ENCODE measurements at regions not wholly inside any gene's neighbourhood (a gene's known extent, or its start where the extent isn't known, plus 50 kb on each side); places are given as distances from the start of the nearest gene placed in this dataset.

DNA sequence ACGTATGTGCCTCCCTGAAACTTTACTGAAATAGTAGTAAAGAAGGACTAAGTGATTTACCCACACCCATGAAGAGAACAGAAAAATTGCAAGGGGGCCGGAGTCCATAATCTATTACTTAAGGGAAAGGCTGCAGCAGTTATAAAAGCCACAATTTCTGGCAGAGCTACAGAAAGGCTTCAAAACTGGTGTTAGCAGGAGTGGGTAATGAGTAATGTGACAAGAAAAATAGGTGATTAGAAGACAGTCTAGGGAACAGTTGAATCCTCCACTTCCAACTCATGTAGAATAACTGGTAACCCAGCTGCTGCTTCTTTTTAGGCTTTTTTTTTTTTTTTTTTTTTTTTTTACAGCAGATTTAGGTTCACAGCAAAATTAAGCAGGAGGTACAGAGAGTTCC lies 413.3 kb downstream of the SFMBT2 start:
- H3K27me3 ChIP-seq = no peaks in the 10 kb centered on the region
- 70 to 95% methylated on average over 2 of the region's 2 CpGs for WGBS, 2 donors (ENCODE audit: low coverage in 1 of 2)
- no peak for DNase-seq
- in situ Hi-C loops (cut with MboI; ENCODE audit: low pct_ligation_motif_present in 1 of 4, low pct_unique_long_range_greater_than_20kb in 1 of 4, low sequenced_read_pairs in 3 of 4) (no loop called here), intact Hi-C loops (cut with DNase I; ENCODE audit: low total_unique reads) (no loop called here)
- no peaks in the 10 kb centered on the region for H3K4me1 ChIP-seq
- no peak overlapping the region for H3K4me3 ChIP-seq
- no peaks in the 10 kb centered on the region for H3K36me3 ChIP-seq
- H3K9me3 ChIP-seq = no peaks in the 10 kb centered on the region
- no peak overlapping the region for H3K27ac ChIP-seq
- TF ChIP-seq EP300 (IDR thresholded peaks at IDR 0.05; ENCODE audit: low read depth) (no peak), POLR2AphosphoS5 (IDR thresholded peaks at IDR 0.05) (no peak), POLR2A (IDR thresholded peaks at IDR 0.05) (no peak)
- TF ChIP-seq, protein P1, sequence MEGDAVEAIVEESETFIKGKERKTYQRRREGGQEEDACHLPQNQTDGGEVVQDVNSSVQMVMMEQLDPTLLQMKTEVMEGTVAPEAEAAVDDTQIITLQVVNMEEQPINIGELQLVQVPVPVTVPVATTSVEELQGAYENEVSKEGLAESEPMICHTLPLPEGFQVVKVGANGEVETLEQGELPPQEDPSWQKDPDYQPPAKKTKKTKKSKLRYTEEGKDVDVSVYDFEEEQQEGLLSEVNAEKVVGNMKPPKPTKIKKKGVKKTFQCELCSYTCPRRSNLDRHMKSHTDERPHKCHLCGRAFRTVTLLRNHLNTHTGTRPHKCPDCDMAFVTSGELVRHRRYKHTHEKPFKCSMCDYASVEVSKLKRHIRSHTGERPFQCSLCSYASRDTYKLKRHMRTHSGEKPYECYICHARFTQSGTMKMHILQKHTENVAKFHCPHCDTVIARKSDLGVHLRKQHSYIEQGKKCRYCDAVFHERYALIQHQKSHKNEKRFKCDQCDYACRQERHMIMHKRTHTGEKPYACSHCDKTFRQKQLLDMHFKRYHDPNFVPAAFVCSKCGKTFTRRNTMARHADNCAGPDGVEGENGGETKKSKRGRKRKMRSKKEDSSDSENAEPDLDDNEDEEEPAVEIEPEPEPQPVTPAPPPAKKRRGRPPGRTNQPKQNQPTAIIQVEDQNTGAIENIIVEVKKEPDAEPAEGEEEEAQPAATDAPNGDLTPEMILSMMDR (IDR thresholded peaks at IDR 0.05) = no peak

DNA sequence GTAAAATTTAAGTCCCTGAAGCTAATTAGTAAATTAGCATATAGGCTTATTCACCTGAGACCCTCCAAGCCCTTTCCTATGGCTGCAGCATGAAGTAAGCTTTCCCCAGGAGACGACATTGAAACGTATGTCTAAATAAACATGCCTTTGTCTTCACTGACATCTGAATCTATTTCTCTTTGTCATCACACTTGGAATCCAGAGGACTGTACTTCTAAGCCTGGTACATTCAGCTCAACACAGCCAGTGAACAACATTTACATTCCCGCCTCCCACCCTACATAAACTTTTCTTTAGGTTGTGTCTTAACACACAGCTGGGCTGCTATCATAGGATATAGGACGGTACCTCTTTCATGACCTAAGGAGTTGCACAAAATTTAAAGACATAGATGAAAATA lies 414.4 kb downstream of the SFMBT2 start:
- Histone ChIP-seq H3K4me3 (no peak overlapping the region), H3K27ac (no peak overlapping the region), H3K9me3 (no peaks in the 10 kb centered on the region), H3K4me1 (no peaks in the 10 kb centered on the region), H3K27me3 (no peaks in the 10 kb centered on the region), H3K36me3 (no peaks in the 10 kb centered on the region)
- intact Hi-C loops (cut with DNase I; ENCODE audit: low total_unique reads) = no loop called here
- TF ChIP-seq POLR2AphosphoS5 (IDR thresholded peaks at IDR 0.05) (no peak), POLR2A (IDR thresholded peaks at IDR 0.05) (no peak), EP300 (IDR thresholded peaks at IDR 0.05; ENCODE audit: low read depth) (no peak)
- TF ChIP-seq, protein P1 (IDR thresholded peaks at IDR 0.05) = no peak
- 88 to 89% methylated on average over 2 to 4 of the region's 4 CpGs for WGBS, 2 donors (ENCODE audit: low coverage in 1 of 2)
- DNase-seq = no peak
- in situ Hi-C loops (cut with MboI; ENCODE audit: low pct_ligation_motif_present in 1 of 4, low pct_unique_long_range_greater_than_20kb in 1 of 4, low sequenced_read_pairs in 3 of 4) = no loop called here

DNA sequence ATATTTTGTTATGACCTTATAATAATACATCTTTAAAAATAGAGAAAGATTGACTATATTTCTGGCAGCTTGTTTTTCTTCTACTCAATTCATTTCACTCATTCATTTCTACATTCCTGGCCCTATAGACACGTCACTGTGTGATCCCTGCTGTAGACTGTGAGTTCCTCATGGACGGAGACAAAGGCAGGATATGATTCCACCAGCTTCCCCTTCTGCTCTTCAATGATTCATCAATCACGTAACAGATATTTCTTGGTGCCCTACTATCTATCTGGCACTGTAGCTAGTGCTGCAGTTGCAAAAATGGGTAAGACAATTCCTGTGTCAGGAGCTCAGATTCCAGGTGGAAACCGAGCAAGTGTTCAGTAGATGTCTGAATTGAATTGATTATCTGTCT lies 415.0 kb downstream of the SFMBT2 start:
- no peak for TF ChIP-seq EP300 (IDR thresholded peaks at IDR 0.05; ENCODE audit: low read depth)
- 69 to 79% methylated on average over 3 to 4 of the region's 4 CpGs for WGBS, 2 donors (ENCODE audit: low coverage in 1 of 2)
- intact Hi-C loops (cut with DNase I; ENCODE audit: low total_unique reads) (no loop called here), in situ Hi-C loops (cut with MboI; ENCODE audit: low pct_ligation_motif_present in 1 of 4, low pct_unique_long_range_greater_than_20kb in 1 of 4, low sequenced_read_pairs in 3 of 4) (no loop called here)
- no peaks in the 10 kb centered on the region for H3K27me3 ChIP-seq
- no peak for DNase-seq
- no peak overlapping the region for H3K4me3 ChIP-seq
- no peaks in the 10 kb centered on the region for H3K4me1 ChIP-seq
- no peaks in the 10 kb centered on the region for H3K36me3 ChIP-seq
- no peaks in the 10 kb centered on the region for H3K9me3 ChIP-seq
- no peak overlapping the region for H3K27ac ChIP-seq

DNA sequence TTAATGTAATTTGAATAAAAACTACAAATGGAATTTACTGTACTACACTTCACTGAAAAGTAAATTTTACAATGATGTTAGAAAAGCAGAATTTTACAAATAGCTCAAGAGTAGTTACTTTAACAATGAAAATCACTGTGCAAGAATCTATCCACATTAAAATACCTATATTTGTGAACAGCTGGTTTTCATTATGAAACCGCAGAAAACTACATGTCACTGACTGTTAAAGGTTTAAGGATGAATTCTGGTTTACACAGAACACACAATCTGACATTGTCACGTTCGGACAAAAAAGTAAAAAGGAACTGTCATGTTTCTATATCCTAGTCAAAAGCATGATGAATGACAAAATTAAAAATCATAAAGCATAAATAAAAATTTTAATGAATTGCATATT lies 415.3 kb upstream of the PRKCQ start:
- no peaks in the 10 kb centered on the region for H3K27me3 ChIP-seq
- in situ Hi-C loops (cut with MboI; ENCODE audit: low pct_ligation_motif_present in 1 of 4, low pct_unique_long_range_greater_than_20kb in 1 of 4, low sequenced_read_pairs in 3 of 4) = no loop called here
- H3K4me3 ChIP-seq = no peak overlapping the region
- no peaks in the 10 kb centered on the region for H3K9me3 ChIP-seq
- H3K36me3 ChIP-seq = no peaks in the 10 kb centered on the region
- no peak overlapping the region for H3K27ac ChIP-seq
- 79 to 83% methylated on average over 3 of the region's 3 CpGs for WGBS, 2 donors (ENCODE audit: low coverage in 1 of 2)
- intact Hi-C loops (cut with DNase I; ENCODE audit: low total_unique reads) = no loop called here
- no peaks in the 10 kb centered on the region for H3K4me1 ChIP-seq
- no peak for DNase-seq
- TF ChIP-seq POLR2A (IDR thresholded peaks at IDR 0.05) (no peak), POLR2AphosphoS5 (IDR thresholded peaks at IDR 0.05) (no peak), EP300 (IDR thresholded peaks at IDR 0.05; ENCODE audit: low read depth) (no peak)
- TF ChIP-seq, protein P1 (IDR thresholded peaks at IDR 0.05) = no peak

DNA sequence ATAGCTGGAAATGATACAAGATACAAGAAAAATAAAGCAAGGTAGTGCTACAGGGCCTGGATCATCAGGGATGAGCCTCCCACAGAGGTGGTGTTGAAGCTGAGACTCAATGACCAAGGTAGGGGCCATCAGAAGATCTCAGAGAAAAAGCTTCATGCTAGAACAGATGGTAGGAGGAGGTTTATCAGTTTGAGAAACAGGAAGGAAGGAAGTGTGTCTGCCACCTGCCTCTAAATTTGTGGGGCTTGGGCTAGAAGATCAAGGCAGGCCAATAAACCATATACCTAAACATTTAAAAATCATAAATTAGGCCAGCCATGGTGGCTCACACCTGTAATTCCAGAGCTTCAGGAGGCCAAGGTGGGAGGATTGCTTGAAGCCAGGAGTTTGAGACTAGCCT lies 410.8 kb upstream of the PRKCQ start:
- no peaks in the 10 kb centered on the region for H3K36me3 ChIP-seq
- no peak for DNase-seq
- H3K27me3 ChIP-seq = no peaks in the 10 kb centered on the region
- H3K27ac ChIP-seq = no peak overlapping the region
- no peaks in the 10 kb centered on the region for H3K4me1 ChIP-seq
- intact Hi-C loops (cut with DNase I; ENCODE audit: low total_unique reads) = no loop called here
- in situ Hi-C loops (cut with MboI; ENCODE audit: low pct_ligation_motif_present in 1 of 4, low pct_unique_long_range_greater_than_20kb in 1 of 4, low sequenced_read_pairs in 3 of 4) = no loop called here
- no peak for TF ChIP-seq POLR2A (IDR thresholded peaks at IDR 0.05)
- TF ChIP-seq, protein P1 (IDR thresholded peaks at IDR 0.05) = no peak
- no peak for TF ChIP-seq EP300 (IDR thresholded peaks at IDR 0.05; ENCODE audit: low read depth)
- TF ChIP-seq POLR2AphosphoS5 (IDR thresholded peaks at IDR 0.05) = no peak
- H3K9me3 ChIP-seq = no peaks in the 10 kb centered on the region
- H3K4me3 ChIP-seq = no peak overlapping the region

Data from transverse colon (tissue), 4 donors.